ENCODE measurements at regions not wholly inside any gene's neighbourhood (a gene's known extent, or its start where the extent isn't known, plus 50 kb on each side); places are given as distances from the start of the nearest gene placed in this dataset.

DNA sequence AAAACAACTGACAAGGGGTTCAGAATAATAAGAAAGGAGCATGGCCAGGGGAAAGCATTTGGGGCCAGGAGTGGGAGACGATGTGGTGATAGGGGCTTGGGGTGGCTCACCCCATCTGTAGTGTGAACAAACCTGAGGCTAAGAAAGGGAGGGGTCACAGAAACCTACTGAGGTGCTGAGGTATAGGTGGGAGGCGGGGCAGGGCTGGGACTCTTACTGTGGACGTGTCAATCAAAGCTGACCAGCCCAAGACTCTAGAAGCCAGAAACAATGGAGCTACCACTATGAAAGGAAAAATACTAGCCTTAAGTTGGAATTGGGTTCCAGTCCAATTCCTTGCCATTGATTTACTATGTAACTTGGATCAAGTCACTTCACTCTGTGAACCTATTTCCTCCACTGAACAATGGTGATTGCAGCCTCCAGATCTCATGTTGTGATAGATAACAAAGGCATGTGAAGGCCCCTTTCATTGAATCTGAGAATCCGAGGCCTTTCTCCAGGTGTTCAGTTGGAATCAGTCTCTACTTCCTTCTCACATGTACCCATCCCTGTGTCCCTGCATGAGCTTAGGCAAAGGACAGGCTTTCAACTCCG is 260.9 kb upstream of the HES1 start:
- DNase-seq (ENCODE audit: low read depth in 2 of 2): no peak

GRCh38 chr3:193875601-193876321 is 260.2 kb upstream of the HES1 start:
- no peak for DNase-seq (ENCODE audit: low read depth in 2 of 2)

DNA sequence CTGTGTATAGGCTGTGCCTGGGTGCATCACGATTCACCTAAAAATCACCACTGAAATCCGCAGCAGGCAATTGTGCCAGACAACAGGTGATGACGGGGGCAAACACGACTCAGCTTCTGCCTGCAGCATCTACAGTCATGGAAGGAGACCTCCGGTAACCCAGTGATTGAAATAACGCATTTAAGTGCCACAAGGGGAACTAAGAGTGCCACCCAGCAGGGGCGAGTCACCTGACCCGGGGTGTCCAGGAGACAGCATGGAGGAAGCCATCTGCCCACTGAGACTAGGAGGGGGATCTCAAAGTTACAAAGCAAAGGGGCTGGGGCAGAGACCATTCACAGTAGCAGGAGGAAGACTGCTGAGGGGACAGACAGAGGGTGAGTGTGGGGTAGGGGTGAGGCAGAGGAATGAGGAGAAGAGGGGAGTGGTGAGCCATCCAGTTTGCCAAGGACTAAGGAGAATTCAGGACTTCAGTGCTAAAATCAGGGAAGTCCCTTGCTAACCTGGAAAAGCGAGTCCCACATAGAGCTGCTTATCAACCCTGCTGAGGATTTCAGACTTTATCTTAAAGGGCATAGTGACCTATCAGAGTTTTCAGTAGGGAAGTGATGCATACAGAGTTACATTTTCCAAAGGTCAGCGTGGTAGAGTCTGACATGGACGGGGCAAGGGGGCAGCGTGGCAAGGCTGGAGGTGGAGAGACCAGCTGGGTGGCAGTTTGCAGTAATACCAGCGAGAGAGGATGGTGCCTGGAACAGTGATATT is 256.7 kb upstream of the HES1 start:
- no peak for DNase-seq (ENCODE audit: low read depth in 2 of 2)

DNA sequence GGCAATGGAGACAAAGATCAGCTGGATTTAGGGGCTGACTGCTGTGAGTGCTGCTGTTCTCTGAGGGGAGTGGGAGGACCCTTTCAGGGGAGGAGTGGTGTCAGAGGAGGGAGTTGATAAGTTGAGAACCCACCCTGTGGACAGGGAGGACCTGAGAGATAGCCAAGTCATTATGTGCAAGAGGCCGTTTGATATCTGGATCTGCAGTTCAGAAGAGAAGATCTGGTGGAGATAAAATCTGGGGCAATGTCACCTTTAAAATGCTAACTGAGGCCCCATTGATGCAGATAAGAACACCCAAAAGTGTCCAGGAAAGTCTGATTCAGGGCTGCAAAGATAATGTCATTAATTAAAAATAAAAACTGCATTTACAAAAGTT is 256.1 kb upstream of the HES1 start:
- DNase-seq (ENCODE audit: low read depth in 2 of 2): no peak

DNA sequence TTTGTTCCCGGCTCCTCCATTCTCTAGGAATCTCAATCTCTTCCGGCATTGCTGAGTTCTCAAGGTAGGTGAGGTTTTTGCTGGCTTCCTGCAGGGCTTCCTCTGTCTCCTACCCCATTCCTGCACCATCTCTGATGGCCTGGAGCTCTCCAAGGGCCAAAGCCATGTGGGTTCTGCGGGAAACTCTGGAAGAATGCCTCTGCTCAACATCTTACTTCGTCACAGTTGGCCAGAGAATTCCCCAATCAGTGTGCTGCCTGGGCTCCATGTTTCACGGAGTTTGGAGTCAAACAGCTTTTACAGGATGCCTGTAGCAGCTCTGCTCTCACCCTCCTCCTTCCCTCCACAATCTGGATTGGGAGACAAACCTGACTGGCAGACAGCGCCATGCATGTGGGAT is 253.9 kb upstream of the HES1 start:
- no peak for DNase-seq (ENCODE audit: low read depth in 2 of 2)

GRCh38 chr3:193883551-193883950 is 252.4 kb upstream of the HES1 start:
- no peak for DNase-seq (ENCODE audit: low read depth in 2 of 2)

- DNase-seq (ENCODE audit: low read depth in 2 of 2): no peak
These were observed 251.9 kb upstream of the HES1 start for GRCh38 chr3:193884027-193884426.

DNA sequence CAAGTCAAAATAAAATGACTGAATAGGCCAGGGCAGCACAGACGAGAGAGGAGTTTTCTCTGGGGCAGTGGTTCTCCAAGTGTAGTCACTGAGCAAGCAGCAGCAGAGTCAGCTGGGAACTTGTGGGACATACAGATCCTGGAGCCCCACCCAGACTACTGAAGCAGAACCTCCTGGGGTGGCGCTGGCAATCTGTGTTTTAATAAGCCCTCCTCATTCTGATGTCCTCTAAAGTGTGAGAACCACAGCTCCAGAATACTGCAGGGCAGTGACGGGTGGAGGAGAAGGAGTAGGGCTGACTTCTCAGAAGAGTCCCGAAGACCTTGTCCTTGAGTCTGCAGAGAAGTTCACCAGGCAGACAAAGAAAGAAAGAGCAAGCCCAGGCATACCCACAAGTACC is 251.3 kb upstream of the HES1 start:
- DNase-seq (ENCODE audit: low read depth in 2 of 2): no peak

DNA sequence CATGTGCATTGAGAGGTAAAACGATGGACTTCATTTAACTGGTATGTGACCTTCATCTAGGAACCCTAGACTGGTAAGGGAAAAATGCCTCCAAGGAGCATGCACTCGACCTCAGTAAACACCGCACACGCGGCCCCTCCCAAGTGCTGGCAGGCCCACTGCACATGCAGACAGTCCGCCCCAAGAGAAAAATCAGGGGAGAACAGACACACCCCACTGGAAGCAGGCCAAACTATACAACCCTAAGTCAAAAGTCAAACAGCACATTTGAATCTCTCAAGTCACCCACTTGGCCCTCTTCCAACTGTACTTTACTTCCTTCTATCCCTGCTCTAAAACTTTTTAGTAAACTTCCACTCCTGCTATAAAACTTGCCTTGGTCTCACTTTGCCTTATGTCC is 250.1 kb upstream of the HES1 start:
- no peak for DNase-seq (ENCODE audit: low read depth in 2 of 2)

DNA sequence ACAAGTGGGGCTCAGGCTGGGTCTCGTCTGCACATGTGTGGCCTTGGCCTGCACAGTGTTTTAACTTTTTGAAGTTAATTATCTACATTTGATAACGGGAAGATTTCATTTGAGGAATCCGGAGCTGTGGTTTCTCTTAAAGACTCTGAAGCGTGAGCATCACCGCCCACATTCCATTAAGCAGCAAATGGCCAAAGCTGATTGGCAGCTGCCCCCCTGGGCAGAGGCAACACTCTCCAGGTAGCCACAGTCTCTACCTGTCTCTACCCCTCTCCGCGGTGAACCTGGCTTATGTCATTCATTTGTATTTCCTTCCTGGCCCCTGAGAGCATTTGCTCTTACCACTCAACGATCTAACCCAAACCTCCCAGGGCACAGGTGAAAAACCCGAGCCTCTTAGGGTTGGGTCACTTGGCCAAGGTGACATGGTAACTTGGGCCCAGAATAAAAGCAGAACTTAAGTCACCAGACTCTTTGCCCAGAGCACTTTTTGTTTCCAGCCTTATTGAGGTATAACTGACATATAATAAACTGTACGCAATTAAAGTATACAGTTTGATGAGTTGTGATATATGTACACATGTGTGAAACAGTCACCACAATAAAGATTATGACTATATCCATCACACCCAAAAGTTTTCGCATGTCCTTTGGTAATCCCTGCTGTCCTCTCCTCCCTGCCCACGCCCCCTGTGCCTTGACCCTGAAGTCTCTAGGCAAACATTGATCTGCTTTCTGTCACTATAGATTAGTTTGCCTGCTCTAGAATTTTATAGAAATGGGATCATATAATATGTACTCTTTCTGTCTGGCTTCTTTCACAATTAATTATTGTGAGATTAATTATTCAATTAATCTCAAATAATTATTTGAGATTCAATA is 245.7 kb upstream of the HES1 start:
- no peak for DNase-seq (ENCODE audit: low read depth in 2 of 2)

GRCh38 chr3:193894121-193894863 is 241.7 kb upstream of the HES1 start:
- no peak for DNase-seq (ENCODE audit: low read depth in 2 of 2)

DNA sequence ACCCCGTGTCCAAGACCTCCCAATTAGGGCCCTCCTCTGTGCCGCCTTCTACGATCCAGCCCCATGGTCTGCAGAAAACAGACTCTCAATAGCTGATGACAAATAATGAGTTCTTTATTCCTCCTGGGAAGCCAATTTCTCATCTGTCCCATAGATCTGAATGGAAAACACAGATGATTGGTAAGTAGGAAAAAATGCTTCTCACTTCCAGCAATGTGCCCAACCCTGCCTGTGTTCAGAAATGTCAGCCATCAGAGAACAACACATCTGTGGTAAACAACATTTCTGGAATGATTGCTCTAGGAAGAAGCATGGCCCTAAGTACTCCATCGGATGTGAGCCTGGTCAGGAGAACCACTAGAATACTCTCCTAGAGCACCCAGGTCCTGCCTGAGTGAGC is 240.5 kb upstream of the HES1 start:
- no peak for DNase-seq (ENCODE audit: low read depth in 2 of 2)

- DNase-seq (ENCODE audit: low read depth in 2 of 2): no peak
These were observed 239.5 kb upstream of the HES1 start for GRCh38 chr3:193896419-193896818.

DNA sequence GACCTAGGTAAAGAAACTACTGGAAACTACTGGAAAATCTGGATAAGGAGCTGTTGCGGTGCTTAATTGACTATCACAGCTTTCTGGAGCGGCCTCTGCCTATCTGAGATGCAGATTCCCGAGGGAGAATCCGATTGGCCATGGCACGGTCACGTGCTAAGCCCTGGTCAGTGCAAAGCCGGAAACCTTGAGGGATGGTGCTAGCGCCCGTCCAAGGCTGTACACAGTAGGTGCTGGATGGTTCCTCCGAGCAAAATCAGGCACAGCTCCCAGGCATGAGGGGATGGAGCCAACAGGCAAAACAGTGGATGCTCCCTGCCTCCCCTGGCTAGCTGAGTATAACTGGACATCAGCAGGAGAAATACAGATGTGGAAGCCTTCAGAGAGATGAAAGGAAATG is 238.7 kb upstream of the HES1 start:
- no peak for DNase-seq (ENCODE audit: low read depth in 2 of 2)

GRCh38 chr3:193897731-193898180 is 238.2 kb upstream of the HES1 start:
- no peak for DNase-seq (ENCODE audit: low read depth in 2 of 2)

GRCh38 chr3:193899001-193899400 is 236.9 kb upstream of the HES1 start:
- no peak for DNase-seq (ENCODE audit: low read depth in 2 of 2)

GRCh38 chr3:193901007-193901406 is 234.9 kb upstream of the HES1 start:
- no peak for DNase-seq (ENCODE audit: low read depth in 2 of 2)

GRCh38 chr3:193902607-193903511 is 233.1 kb upstream of the HES1 start:
- DNase-seq (ENCODE audit: low read depth in 2 of 2): no peak

DNA sequence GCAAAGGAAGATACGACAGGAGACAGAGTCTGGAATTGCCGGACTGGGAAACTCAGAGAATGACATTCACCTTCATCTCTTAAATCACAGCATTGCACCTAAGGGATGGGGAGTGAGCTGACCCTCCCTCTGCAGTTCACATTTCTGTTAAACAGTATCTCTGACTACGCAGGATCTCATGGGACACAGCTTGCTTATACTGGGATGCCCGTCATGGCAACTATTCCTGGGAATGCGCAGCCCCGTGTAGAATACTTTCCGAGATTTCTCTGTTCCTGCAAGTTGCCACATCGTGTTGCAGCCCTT is 232.5 kb upstream of the HES1 start:
- no peak for DNase-seq (ENCODE audit: low read depth in 2 of 2)

DNA sequence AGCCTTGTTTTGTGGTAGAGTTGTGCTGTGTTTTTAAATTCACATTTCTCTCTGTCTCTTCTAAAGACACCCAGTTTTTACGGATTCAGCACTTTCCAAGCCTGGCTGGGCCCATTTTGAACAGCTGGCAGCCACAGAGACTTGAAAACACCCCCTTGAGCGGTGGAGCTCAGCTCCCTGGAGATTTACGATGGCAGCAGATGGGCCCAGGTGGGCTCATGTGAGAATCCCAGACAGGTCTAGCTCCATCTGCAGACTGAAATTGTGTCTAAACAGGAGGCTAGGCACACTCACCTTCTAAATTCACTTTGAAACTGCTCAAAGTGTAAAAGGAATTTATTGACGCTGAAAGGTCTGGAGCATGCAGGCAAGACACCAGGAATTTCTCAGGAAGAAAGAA is 232.0 kb upstream of the HES1 start:
- no peak for DNase-seq (ENCODE audit: low read depth in 2 of 2)
